ENCODE measurements at regions not wholly inside any gene's neighbourhood (a gene's known extent, or its start where the extent isn't known, plus 50 kb on each side); places are given as distances from the start of the nearest gene placed in this dataset.

GRCh38 chr6:111996144-111996865 lies 57.6 kb upstream of the CCN6 start:
- no peak for TF ChIP-seq POLR2A (IDR thresholded peaks at IDR 0.05)
- no peak for TF ChIP-seq CTCF (IDR thresholded peaks at IDR 0.05)

Data from body of pancreas (tissue), 4 donors.